ENCODE measurements at regions not wholly inside any gene's neighbourhood (a gene's known extent, or its start where the extent isn't known, plus 50 kb on each side); places are given as distances from the start of the nearest gene placed in this dataset.

- DNase-seq (ENCODE audit: low spot score): no peak
- in situ Hi-C loops (cut with MboI; ENCODE audit: low sequenced_read_pairs, unreplicated experiment): no loop called here
- no peak for TF ChIP-seq CTCF (IDR thresholded peaks at IDR 0.05; ENCODE audit: borderline replicate concordance, control extremely low read depth, extremely low read depth, insufficient read depth, missing control alignments)
Observed at GRCh38 chr20:48212806-48213509, 427.7 kb upstream of the SULF2 start.

- in situ Hi-C loops (cut with MboI; ENCODE audit: low sequenced_read_pairs, unreplicated experiment): no loop called here
- no peak for DNase-seq (ENCODE audit: low spot score)
- TF ChIP-seq CTCF (IDR thresholded peaks at IDR 0.05; ENCODE audit: borderline replicate concordance, control extremely low read depth, extremely low read depth, insufficient read depth, missing control alignments): no peak
Observed at GRCh38 chr20:48211847-48212246, 426.6 kb upstream of the SULF2 start.

GRCh38 chr20:48211238-48211637 is 426.0 kb upstream of the SULF2 start:
- DNase-seq (ENCODE audit: low spot score): no peak
- in situ Hi-C loops (cut with MboI; ENCODE audit: low sequenced_read_pairs, unreplicated experiment): no loop called here
- no peak for TF ChIP-seq CTCF (IDR thresholded peaks at IDR 0.05; ENCODE audit: borderline replicate concordance, control extremely low read depth, extremely low read depth, insufficient read depth, missing control alignments)

- in situ Hi-C loops (cut with MboI; ENCODE audit: low sequenced_read_pairs, unreplicated experiment): no loop called here
- TF ChIP-seq CTCF (IDR thresholded peaks at IDR 0.05; ENCODE audit: borderline replicate concordance, control extremely low read depth, extremely low read depth, insufficient read depth, missing control alignments): no peak
- no peak for DNase-seq (ENCODE audit: low spot score)
Observed at GRCh38 chr20:48210111-48211027, 425.1 kb upstream of the SULF2 start.

GRCh38 chr20:48209102-48209501 is 423.8 kb upstream of the SULF2 start:
- in situ Hi-C loops (cut with MboI; ENCODE audit: low sequenced_read_pairs, unreplicated experiment): no loop called here
- DNase-seq (ENCODE audit: low spot score): no peak
- TF ChIP-seq CTCF (IDR thresholded peaks at IDR 0.05; ENCODE audit: borderline replicate concordance, control extremely low read depth, extremely low read depth, insufficient read depth, missing control alignments): no peak

- no peak for TF ChIP-seq CTCF (IDR thresholded peaks at IDR 0.05; ENCODE audit: borderline replicate concordance, control extremely low read depth, extremely low read depth, insufficient read depth, missing control alignments)
- no peak for DNase-seq (ENCODE audit: low spot score)
- in situ Hi-C loops (cut with MboI; ENCODE audit: low sequenced_read_pairs, unreplicated experiment): no loop called here
Observed at GRCh38 chr20:48208176-48208575, 422.9 kb upstream of the SULF2 start.
